HG02870 (cell line): ENCODE measurements at regions not wholly inside any gene's neighbourhood (a gene's known extent, or its start where the extent isn't known, plus 50 kb on each side); places are given as distances from the start of the nearest gene placed in this dataset.

Experiments used
- ATAC-seq: cut with Tn5 transposase; IDR thresholded peaks from one replicate; pipeline ENCODE4 v1.9.1; 2021; ENCODE audit warnings: mild to moderate bottlenecking, moderate library complexity; ENCODE audit not compliant: unreplicated experiment

DNA sequence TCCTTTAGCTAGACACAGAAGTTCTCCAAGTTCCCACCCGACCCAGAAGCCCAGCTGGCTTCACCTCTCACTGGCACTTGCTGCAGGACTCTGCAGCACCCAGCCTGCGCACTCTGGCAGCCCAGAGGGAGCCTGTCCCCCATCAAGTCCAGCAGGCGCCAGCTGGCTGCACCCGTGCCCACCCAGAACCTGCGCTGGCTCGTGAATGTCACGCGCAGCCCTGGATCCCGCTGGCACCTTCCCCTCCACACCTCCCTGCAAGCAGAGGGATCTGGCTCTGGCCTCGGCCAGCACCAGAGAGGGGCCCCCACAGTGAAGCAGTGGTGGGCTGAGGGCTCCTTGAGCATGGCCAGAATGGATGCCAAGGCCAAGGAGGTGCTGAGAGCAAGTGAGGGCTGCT lies 187.6 kb upstream of the HAND2 start:
- ATAC-seq = no peak

DNA sequence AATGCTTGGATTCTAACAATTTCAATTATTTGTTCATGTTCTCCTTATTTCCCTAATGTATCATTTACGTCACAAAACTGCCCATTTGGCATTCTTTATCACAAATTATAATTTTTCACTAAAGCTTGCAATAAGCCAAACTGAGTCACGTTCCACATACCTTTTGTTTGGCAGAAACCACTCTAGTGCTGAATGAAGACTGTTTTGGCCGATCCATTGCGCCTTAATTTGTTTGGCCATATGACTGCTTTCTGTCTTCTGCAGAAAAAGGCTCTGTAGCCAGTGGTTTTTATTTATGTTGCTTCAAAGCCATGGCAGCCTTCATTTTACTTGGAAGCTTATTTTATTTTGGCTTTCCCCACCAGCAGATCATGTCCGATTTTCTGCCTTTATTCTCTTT lies 184.4 kb upstream of the HAND2 start:
- no peak for ATAC-seq

DNA sequence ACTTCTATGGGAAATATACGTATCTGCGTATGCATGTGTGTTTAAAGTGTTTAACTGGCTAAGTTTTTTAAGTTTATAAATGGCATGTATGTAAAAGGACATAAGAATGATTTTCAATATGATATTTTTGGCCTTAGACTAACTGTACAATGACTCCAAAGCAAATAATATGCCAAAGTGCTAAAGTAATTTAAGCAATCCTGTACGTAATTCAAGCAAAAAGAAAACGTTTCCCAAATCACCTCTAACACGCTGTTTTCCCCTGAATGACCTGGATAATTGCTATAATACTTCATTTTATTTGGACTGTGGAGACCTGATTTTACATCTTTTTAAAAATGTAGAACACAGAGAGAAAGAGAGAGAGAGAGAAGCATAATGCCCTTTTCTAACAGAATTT lies 183.0 kb upstream of the HAND2 start:
- no peak for ATAC-seq

DNA sequence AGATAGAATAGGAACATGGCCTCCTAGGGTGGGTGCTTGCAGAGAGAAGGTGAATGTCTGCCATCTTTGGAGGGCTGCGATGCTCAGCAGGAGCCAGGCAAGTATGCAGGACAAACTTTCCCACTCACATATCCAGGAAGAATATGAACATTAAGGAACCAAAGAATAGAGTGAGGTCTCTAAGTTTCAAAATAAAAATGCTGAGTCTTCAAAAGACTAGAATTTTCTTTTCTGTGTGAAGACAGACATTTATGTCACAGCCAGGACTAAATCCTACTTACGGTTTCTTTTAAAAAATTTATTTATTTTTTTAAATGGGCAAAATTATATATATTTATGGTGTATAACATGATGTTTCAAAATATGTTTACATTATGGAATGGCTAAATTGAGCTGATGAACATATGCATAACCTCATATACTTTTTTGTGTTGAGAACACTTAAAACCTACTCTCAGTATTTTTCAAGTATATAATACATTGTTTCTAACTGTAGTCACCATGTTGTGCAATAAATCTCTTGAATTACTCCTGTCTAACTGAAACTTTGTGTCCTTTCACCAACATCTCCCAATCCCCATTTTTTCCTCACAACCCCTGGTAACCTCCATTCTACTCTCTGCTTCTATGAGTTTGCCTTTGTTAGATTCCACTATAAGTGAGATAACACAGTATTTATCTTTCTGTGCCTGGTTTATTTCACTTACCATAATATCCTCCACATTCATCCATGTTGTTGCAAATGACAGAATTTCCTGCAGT lies 177.8 kb upstream of the HAND2 start:
- ATAC-seq = no peak

DNA sequence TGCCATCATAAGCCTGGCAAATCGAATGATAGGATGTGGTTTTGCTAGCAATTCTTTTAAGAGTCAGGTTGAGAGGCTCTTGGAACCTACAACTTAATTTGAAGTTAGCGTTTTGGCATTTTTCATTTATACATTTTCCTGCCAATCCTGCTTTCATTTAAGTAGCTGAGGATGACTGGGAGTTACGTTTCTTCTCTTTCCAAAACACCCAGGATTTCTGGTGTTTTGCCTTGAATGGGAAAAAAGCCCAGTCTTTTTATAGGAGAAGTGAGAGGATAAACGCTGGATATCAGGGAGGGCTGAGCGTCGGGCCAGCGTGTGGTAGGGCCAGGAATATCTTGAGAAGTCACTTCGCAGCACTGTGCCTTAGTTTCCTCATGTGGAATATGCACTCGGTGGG lies 174.2 kb upstream of the HAND2 start:
- no peak for ATAC-seq

DNA sequence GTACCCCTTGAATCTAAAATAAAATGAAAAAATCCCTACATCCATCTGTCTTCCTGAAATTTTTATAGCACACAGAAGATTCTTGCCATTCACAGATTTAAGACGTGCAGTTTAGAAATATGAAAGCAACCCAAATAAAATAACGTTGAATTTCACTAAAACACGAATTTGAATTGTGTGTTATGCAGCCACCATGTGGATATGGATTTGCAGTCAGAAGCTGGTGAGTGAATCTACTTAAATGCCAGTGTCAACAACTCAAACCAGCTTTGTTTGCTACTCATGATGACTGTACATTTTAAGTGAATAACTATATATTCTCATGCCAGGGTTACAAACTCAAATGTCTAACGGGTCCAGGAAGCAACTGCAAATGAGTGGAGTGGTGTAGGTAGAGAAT lies 173.0 kb upstream of the HAND2 start:
- no peak for ATAC-seq

DNA sequence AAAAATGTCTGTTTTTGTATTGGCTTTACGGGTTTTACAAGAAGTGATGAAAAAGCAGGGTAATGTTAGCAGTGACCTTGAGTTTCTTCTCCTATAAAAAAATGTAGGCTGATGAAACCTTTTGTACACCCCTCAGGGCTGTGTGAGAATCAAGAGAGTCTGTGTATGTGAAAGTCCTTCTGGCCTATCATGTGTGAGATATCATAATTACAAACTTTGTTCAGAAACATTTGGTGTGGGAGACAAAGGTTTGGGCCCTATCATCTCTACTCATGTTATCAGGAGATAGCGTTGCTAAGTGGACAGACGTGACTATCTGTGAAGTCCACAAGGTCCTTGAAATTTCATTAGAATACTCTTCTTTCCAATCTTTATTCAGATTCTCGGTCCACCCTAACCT lies 170.6 kb upstream of the HAND2 start:
- no peak for ATAC-seq

DNA sequence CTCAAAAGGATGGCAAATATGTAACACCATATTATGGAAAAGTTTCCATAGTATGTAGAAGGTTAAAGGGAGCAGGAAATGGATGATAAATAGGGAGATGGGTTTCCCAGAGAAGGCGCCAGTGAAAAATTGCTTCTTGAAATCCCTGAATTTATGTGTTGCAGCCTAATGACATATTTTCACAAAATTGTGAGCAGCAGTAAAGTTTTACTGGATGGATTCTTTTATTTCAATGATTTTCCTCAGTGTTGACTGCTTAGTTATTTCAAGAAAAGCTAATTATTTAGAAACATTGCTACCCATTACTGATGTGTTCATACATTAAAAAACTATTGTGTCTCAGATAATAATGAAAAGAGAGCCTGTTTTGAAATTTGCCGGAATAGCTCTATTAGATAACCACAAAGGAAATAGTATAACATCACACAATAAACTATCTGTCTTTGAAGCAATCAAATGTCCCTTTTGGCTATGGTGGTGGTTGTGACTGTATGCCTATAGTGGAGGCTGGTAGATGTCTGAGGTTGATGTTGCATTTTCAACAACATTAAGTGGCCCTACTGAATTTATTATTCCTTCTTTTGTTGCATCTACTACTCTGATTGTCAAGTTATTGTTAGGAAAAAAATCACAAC lies 169.9 kb upstream of the HAND2 start:
- ATAC-seq = no peak

DNA sequence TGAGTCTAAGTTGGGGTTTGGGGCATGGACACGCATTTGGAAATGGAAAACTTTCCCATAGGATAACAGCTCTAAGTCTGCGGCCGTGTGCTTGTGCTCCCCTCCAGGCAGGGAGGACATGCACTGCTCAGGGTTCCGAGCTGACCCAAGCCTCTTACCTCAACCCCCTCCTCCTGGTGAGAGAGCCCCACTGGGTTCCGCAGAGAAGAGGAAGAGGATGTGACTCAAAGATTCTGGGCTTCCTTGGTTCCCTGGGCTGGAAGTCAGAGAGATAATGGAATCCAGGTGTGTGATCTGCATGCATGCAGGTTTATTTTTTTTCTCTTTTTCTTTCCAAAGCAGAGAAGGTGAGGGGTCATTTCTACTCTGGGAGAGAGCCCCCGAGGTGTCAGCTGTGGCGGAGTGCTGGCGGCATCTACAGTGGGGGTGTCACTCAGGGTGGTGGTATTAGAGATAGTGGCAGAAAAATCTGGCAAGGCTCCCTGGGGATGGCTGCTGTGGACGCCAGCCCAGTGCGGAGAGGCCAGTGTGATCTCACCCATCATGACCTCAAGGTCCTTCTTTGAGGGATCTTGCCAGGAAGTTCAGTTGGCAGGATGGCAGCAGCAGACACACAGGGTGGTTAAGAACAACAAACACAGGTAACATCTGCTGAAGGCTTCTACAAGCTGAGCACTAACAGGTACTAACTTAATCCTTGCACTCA lies 168.7 kb upstream of the HAND2 start:
- no peak for ATAC-seq

DNA sequence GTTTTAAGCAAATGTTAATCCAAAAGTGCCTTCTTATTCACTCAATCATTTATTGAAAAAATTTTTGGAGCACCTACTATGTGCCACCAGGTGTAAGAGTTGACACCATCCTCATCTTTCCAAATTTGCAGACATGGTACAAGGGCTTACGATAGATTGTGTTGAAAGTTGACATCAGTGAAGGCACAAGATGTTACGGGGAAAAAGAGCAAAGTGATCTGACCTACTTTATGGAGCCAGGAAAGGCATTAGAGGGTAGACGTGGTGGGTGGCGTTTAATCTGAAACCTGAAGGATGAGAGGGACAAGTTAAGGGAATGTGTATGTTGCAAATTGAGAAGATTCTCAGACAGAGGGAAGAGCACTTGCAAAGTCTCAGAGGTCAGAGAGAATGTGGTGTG lies 167.8 kb upstream of the HAND2 start:
- no peak for ATAC-seq

DNA sequence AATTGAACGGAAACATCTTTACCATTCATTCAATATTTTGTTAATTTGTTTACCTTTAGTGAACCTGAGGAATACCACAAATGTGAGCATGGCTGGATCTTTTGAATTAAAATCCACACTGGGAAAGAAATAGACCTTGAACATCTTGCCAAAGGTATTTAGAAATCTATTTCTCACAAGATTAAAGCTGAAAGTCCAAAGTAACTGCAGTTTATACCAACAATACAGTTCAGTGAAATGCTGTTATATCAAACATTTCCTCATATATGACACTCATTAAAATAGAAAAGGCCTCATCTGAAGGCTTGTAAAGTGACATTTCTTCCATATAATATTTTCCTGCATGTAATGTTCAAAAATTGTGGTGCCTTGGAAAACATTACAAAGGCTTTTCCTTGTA lies 166.5 kb upstream of the HAND2 start:
- no peak for ATAC-seq

DNA sequence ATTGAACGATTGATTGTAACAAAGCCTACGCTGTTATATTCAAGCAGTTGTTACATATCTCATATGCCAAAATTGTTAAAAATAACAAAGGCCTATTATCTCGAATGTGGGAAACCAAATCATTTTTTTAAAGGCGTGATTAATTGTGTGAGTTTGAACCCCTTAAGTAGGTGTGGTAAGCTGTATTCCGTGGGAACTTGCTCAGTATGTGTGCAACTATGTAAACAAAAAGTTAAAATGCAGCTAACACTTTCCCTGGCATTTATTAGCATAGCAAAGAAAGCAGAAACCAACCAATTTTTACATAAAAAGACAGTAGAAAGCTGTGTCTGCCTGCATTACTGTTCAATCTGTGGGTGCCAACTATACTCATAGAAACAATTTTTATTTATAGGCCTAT lies 166.0 kb upstream of the HAND2 start:
- ATAC-seq = no peak

DNA sequence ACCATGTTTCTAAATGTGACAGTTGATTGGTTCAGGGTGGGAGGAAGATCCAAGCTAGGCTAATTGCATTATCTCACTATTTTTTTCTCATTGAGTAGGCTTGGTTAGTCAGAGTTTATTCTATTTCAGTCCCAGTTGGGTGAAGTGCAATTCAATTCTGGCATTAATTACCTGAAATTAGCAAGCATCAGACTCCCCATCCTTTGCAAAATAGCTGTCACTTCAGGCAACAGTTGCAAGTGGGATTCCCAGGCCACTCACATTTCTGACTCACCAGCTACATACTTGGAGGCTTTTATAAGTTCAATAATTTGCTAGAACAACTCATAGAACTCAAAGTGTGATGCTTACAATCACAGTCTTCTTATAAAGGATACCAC lies 155.8 kb upstream of the HAND2 start:
- ATAC-seq = no peak

DNA sequence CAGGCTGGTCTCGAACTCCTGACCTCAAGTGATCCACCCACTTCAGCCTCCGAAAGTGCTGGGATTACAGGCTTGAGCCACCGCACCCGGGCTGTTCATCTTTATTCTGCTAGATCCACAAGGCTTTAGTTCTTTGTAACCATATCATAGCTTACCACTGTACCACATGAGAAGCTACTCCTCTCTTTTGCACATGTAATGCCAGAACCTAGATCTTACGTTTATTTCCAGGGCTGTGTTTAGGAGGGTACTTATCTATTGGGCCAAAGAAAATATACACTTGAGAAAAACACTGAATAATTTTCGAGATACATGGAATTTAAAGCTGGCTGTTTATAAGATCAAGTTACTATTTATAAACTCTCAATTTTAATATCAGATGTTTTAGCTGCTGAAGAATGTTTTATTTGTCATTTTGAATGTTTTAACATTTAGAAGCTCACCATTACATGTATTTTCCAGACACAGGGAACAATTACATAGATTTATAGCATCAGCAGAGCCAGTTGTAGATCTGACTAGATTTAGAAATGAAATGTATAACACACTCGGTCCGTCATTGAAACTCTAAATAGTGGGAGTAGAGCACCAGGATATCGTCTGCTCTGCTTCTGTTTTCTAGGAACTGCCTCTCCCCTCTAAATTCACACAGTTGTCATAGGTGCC lies 155.3 kb upstream of the HAND2 start:
- no peak for ATAC-seq

DNA sequence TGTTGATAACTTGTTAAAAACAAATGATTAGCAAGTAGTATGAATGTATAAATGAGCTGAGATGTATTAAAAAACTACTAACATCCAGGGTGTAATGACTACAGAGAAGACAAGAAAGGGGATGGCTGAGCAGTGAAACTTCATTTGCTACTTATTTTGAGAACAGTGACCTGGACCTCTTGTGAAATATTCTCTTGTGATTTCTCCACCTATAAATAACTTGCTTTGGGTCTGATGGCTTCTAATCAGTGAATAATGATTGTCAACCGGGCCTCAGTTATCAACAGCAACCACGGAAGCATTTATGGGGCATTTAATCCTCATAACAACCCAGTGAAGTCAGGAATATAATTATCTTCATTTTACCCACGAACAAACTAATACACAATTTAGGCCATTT lies 154.2 kb upstream of the HAND2 start:
- ATAC-seq = no peak

DNA sequence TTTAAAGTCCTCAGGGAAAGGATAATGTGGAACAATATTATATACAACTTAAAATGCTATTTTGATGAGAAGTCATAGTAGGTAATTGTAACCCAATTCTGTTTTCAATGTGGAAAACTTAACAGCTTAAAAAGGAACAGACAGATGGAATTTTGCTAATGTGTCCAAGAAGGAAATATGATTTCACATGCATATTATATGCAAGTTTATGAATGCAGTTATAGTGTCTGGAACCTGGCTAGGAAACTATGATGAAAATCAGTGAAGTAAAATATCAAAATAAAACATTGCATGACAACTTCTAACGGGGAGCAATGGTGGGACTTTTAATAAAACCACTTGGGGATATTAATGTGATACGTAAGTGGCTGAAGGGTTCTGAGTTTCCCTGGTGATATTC lies 152.6 kb upstream of the HAND2 start:
- ATAC-seq = no peak

DNA sequence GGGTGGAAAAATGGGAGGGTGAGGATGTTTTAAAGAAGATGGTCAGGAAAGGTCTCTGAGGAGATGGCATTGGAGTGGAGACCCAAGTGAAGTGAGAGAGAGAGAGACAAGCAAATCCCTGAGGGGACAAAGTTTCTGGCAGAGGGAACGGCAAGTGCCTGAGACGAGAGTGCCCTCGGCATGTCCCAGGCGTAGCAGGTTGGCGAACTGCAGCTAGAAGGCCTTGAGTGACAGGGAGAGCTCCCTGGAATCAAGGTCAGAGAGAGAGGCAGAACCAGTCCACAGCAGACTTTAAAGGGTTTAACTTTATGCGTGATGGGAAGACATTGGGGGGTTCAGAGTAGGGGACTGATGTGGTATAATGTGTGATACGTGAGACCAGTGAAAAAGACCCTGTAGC lies 150.2 kb upstream of the HAND2 start:
- no peak for ATAC-seq

DNA sequence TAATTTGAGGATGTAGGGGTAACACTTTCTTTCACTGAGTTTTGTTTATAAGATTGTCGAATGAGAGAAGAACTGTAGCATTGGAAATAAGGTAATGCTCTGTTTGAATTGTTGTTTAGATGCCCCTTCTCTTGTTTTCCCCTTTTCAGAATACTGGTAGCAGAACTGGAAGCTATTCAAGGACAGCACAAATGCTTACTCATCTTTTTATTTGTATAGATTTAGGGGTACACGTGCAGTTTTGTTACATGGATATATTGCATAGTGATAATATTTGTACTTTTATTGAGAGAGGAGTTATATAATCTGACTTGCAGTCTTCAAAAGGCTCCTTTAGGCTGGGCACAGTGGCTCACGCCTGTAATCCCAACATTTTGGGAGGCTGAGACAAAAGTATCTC lies 145.4 kb upstream of the HAND2 start:
- ATAC-seq = no peak

DNA sequence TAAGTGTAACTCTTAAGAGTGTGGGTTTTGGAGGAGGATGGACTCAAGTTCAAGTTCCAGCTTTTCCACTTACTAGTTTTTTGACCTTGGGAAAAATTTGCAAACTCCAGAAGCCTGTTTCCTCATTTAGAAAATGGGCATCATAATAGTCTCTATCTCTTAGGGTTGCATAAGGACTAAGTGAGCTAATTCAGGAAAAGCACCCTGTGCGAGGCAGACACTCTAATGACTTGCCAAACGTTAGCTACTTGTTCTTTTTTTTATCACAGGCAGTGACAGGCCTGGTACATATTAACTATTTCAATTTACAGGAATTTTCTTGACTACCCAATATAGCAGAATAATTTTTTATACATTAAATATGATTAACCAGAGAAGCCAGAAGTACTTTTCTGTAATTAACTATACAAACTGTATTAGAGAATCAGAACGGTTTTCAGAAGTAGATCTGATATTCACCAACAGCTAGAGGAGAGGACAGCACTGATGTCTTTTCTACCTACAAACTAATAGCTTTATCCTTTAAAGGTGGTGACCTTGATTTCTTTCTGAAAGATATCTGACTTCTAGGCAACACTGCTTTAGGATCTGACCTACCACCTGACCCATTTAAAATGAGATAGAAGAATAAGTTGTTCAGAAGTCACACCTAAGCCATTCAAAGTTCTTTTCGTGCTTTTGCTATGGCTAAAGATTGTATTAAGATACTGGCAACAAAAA lies 139.6 kb upstream of the HAND2 start:
- ATAC-seq = no peak

DNA sequence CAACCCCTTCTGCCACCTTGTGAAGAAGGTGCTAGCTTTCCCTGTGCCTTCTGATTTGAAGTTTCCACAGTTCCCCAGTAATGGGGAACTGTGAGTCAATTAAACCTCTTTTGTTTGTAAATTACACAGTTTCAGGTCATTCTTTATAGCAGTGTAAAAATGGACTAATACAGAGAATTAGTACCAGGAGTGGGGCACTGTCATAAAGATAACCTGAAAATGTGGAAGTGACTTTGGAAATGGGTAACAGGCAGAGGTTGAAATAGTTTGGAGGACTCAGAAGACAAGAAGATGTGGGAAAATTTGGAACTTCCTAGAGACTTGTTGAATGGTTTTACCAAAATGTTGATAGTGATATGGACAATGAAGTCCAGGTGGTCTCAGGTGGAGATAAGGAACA lies 131.0 kb upstream of the HAND2 start:
- ATAC-seq = no peak

DNA sequence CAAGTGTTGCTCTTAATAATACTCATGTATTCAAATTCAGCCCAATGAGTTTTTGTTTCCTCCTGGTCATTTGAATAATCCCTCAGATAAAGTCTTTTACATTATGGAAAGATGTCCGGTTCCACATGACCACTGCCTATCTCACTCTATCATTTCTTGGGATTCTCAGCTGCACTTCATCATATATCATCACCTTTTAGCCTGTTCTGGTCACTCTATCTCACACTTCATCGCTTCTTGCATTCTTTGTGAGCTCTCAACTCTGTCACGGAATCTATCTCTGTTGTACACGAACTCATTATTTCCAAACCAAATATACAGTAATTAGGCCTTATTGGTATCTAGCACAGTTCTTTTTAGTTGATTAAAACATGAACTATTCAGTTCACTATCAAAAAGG lies 126.9 kb upstream of the HAND2 start:
- no peak for ATAC-seq
